GM23338 (cell line): ENCODE measurements at regions not wholly inside any gene's neighbourhood (a gene's known extent, or its start where the extent isn't known, plus 50 kb on each side); places are given as distances from the start of the nearest gene placed in this dataset.

ENCODE experiments used
- ATAC-seq: fragments of 200-7000 bp; cut with Tn5 transposase; 3 replicates; pipeline ENCODE4 v1.9.1; 2020
- DNase-seq: peaks from one replicate; pipeline ENCODE4 v3.0.0-alpha.2; 2015; ENCODE audit warnings: low spot score
- H2AFZ ChIP-seq: fragments of 200-600 bp; sonication (generic); 2 replicates; pipeline ENCODE4 v1.8.0; 2016; ENCODE audit warnings: antibody characterized with exemption, mild to moderate bottlenecking, moderate library complexity
- H3F3A ChIP-seq: fragments of 200-600 bp; sonication (generic); replicated peaks from 2 replicates; pipeline ENCODE4 v1.8.0; 2017; ENCODE audit warnings: antibody characterized with exemption, mixed run types, low read depth
- H3K27ac ChIP-seq: fragments of 200-600 bp; sonication (generic); 2 replicates; pipeline ENCODE4 v1.6.1; 2016; ENCODE audit warnings: low read depth
- H3K27me3 ChIP-seq: fragments of 200-600 bp; sonication (generic); 2 replicates; pipeline ENCODE4 v1.8.0; 2016; ENCODE audit warnings: mild to moderate bottlenecking, mixed run types, moderate library complexity; ENCODE audit not compliant: insufficient read depth
- H3K36me3 ChIP-seq: fragments of 200-600 bp; sonication (generic); 2 replicates; pipeline ENCODE4 v1.8.0; 2016; ENCODE audit warnings: mild to moderate bottlenecking; ENCODE audit not compliant: insufficient read depth
- H3K4me1 ChIP-seq: fragments of 200-600 bp; sonication (generic); 2 replicates; pipeline ENCODE4 v1.8.0; 2016; ENCODE audit warnings: mild to moderate bottlenecking, moderate library complexity; ENCODE audit not compliant: insufficient read depth
- H3K4me2 ChIP-seq: fragments of 200-600 bp; sonication (generic); 2 replicates; pipeline ENCODE4 v1.7.1; 2017; ENCODE audit warnings: mixed run types
- H3K4me3 ChIP-seq: fragments of 200-600 bp; sonication (generic); 2 replicates; pipeline ENCODE4 v1.6.1; 2016; ENCODE audit warnings: mixed run types
- H3K79me2 ChIP-seq: fragments of 200-600 bp; sonication (generic); replicated peaks from 2 replicates; pipeline ENCODE4 v1.8.0; 2017; ENCODE audit warnings: mild to moderate bottlenecking; ENCODE audit not compliant: insufficient read depth
- H3K9me2 ChIP-seq: fragments of 200-600 bp; sonication (generic); 2 replicates; pipeline ENCODE4 v1.8.0; 2017; ENCODE audit not compliant: insufficient read depth
- H4K20me1 ChIP-seq: fragments of 200-600 bp; sonication (generic); replicated peaks from 2 replicates; pipeline ENCODE4 v1.8.0; 2017; ENCODE audit warnings: mild to moderate bottlenecking; ENCODE audit not compliant: insufficient read depth
- H3K27ac Mint-ChIP-seq: 2 replicates; pipeline ENCODE4 v1.8.0; 2020; ENCODE audit warnings: inconsistent platforms, mild to moderate bottlenecking, moderate library complexity, mixed read lengths
- H3K27me3 Mint-ChIP-seq: 3 replicates; pipeline ENCODE4 v1.8.0; 2022; ENCODE audit warnings: low read depth, mild to moderate bottlenecking, moderate library complexity, mixed read lengths, inconsistent platforms; ENCODE audit not compliant: insufficient read depth, poor library complexity
- H3K36me3 Mint-ChIP-seq: 3 replicates; pipeline ENCODE4 v1.8.0; 2021; ENCODE audit warnings: low read depth, mild to moderate bottlenecking, inconsistent platforms, moderate library complexity, mixed read lengths
- H3K4me1 Mint-ChIP-seq: 3 replicates; pipeline ENCODE4 v1.8.0; 2020; ENCODE audit warnings: mild to moderate bottlenecking, inconsistent platforms, mixed read lengths
- H3K4me3 Mint-ChIP-seq: 3 replicates; pipeline ENCODE4 v1.8.0; 2021; ENCODE audit warnings: moderate library complexity, mild to moderate bottlenecking, inconsistent platforms, mixed read lengths
- H3K9me3 Mint-ChIP-seq: 3 replicates; pipeline ENCODE4 v1.8.0; 2020; ENCODE audit warnings: moderate library complexity, mild to moderate bottlenecking, inconsistent platforms, mixed read lengths
- CTCF ChIP-seq, 2 experiments: fragments of 200-600 bp in 1 of 2; sonication (generic) in 1 of 2; conservative IDR thresholded peaks; 2 replicates each; pipeline versions ENCODE4 v1.5.1 to v1.6.1; 2016 to 2017; ENCODE audit warnings: antibody characterized with exemption in 2 of 2, low read depth in 2 of 2, mild to moderate bottlenecking in 2 of 2, moderate library complexity in 1 of 2
- JUNB ChIP-seq: IDR thresholded peaks from one replicate; pipeline ENCODE4 v1.6.1; 2016; ENCODE audit warnings: antibody characterized with exemption; ENCODE audit not compliant: unreplicated experiment
- REST ChIP-seq: IDR thresholded peaks from one replicate; pipeline ENCODE4 v1.6.1; 2018; ENCODE audit warnings: antibody characterized with exemption; ENCODE audit not compliant: unreplicated experiment
- ZNF331 ChIP-seq: fragments of 250-450 bp; sonication (Bioruptor Pico); IDR thresholded peaks from 2 replicates; pipeline ENCODE4 v1.5.0; 2020; ENCODE audit warnings: low read depth, mild to moderate bottlenecking, moderate library complexity
- ZNF462 ChIP-seq: fragments of 250-450 bp; sonication (Bioruptor Pico); IDR thresholded peaks from 2 replicates; pipeline ENCODE4 v1.5.0; 2020; ENCODE audit warnings: mild to moderate bottlenecking, moderate library complexity

- TF ChIP-seq REST (no peak), ZNF462 (CRISPR knock-in tag) (no peak), ZNF331 (CRISPR knock-in tag) (no peak)
Observed at GRCh38 chr11:81579339-81579738, 1154.3 kb downstream of the FAM181B start (continued).

GRCh38 chr11:81578571-81578970 lies 1155.1 kb downstream of the FAM181B start:
- Histone ChIP-seq H3K36me3 (no peaks in the 10 kb centered on the region), H3K9me2 (no peaks in the 10 kb centered on the region), H3K27ac (no peak overlapping the region), H4K20me1 (no peaks in the 10 kb centered on the region), H3K4me1 (no peaks in the 10 kb centered on the region), H2AFZ (no peak overlapping the region), H3K79me2 (no peaks in the 10 kb centered on the region), H3K4me2 (no peak overlapping the region), H3K4me3 (no peak overlapping the region), H3F3A (no peaks in the 10 kb centered on the region), H3K27me3 (no peaks in the 10 kb centered on the region)
- no peaks in the 10 kb centered on the region for H3K27me3 Mint-ChIP-seq
- DNase-seq (peak; percentile 33), ATAC-seq (peak; percentile 53)
- no peaks in the 10 kb centered on the region for H3K9me3 Mint-ChIP-seq
- no peaks in the 10 kb centered on the region for H3K36me3 Mint-ChIP-seq
- TF ChIP-seq JUNB (no peak), CTCF (conservative IDR thresholded peaks at IDR 0.05; ENCODE audit: low read depth in 2 of 2) (peak in 1 of 2 experiments; percentile 14; a peak in 1 of 4 replicates)
- H3K4me3 Mint-ChIP-seq: no peak overlapping the region
- no peaks in the 10 kb centered on the region for H3K4me1 Mint-ChIP-seq
- no peak overlapping the region for H3K27ac Mint-ChIP-seq
